ENCODE measurements at regions not wholly inside any gene's neighbourhood (a gene's known extent, or its start where the extent isn't known, plus 50 kb on each side); places are given as distances from the start of the nearest gene placed in this dataset.

GRCh38 chr12:41979574-41979973 lies 165.1 kb downstream of the GXYLT1 start:
- no peak for TF ChIP-seq CTCF (IDR thresholded peaks at IDR 0.05)
- POLR2A ChIA-PET, result no interaction called here

GRCh38 chr12:41972598-41972997 lies 172.1 kb downstream of the GXYLT1 start:
- POLR2A ChIA-PET, result no interaction called here
- Mint-ChIP-seq H3K27ac (no peak overlapping the region), H3K9me3 (no peaks in the 10 kb centered on the region), H3K27me3 (no peaks in the 10 kb centered on the region), H3K4me3 (no peak overlapping the region), H3K36me3 (ENCODE audit: low read depth) (no peaks in the 10 kb centered on the region), H3K4me1 (no peaks in the 10 kb centered on the region)
- no peak for TF ChIP-seq CTCF (IDR thresholded peaks at IDR 0.05)
- DNase-seq, result no peak
- no peak for ATAC-seq (ENCODE audit: low read depth)
- CTCF ChIA-PET, result no interaction called here
- intact Hi-C loops (cut with micrococcal nuclease), result no loop called here

More at GRCh38 chr12:41979574-41979973, 165.1 kb downstream of the GXYLT1 start:
- DNase-seq, result no peak
- no peak for ATAC-seq (ENCODE audit: low read depth)
- Mint-ChIP-seq H3K27me3 (peaks cover 21% of the 10 kb centered on the region), H3K9me3 (no peaks in the 10 kb centered on the region), H3K27ac (no peak overlapping the region), H3K4me3 (no peak overlapping the region), H3K36me3 (ENCODE audit: low read depth) (no peaks in the 10 kb centered on the region), H3K4me1 (no peaks in the 10 kb centered on the region)
- CTCF ChIA-PET, result no interaction called here
- intact Hi-C loops (cut with micrococcal nuclease), result no loop called here

GRCh38 chr12:41972196-41972595 lies 172.5 kb downstream of the GXYLT1 start:
- H3K27me3 Mint-ChIP-seq, result no peaks in the 10 kb centered on the region
- POLR2A ChIA-PET, result no interaction called here
- CTCF ChIA-PET, result no interaction called here

GRCh38 chr12:41970744-41971143 lies 173.9 kb downstream of the GXYLT1 start:
- no peak for TF ChIP-seq CTCF (IDR thresholded peaks at IDR 0.05)
- intact Hi-C loops (cut with micrococcal nuclease), result no loop called here
- H3K27me3 Mint-ChIP-seq, result no peaks in the 10 kb centered on the region
- ATAC-seq (ENCODE audit: low read depth), result no peak
- no peaks in the 10 kb centered on the region for H3K4me1 Mint-ChIP-seq
- ChIA-PET CTCF (no interaction called here), POLR2A (no interaction called here)
- H3K9me3 Mint-ChIP-seq, result no peaks in the 10 kb centered on the region
- no peaks in the 10 kb centered on the region for H3K36me3 Mint-ChIP-seq (ENCODE audit: low read depth)
- DNase-seq, result no peak
- H3K27ac Mint-ChIP-seq, result no peak overlapping the region
- no peak overlapping the region for H3K4me3 Mint-ChIP-seq

More at GRCh38 chr12:41972196-41972595, 172.5 kb downstream of the GXYLT1 start:
- Mint-ChIP-seq H3K4me3 (no peak overlapping the region), H3K36me3 (ENCODE audit: low read depth) (no peaks in the 10 kb centered on the region), H3K9me3 (no peaks in the 10 kb centered on the region), H3K27ac (no peak overlapping the region), H3K4me1 (no peaks in the 10 kb centered on the region)
- intact Hi-C loops (cut with micrococcal nuclease), result no loop called here
- no peak for TF ChIP-seq CTCF (IDR thresholded peaks at IDR 0.05)
- DNase-seq (no peak), ATAC-seq (ENCODE audit: low read depth) (no peak)

GRCh38 chr12:41968599-41968998 lies 176.1 kb downstream of the GXYLT1 start:
- Mint-ChIP-seq H3K4me1 (no peaks in the 10 kb centered on the region), H3K4me3 (no peak overlapping the region), H3K27ac (no peak overlapping the region), H3K36me3 (ENCODE audit: low read depth) (no peaks in the 10 kb centered on the region), H3K9me3 (no peaks in the 10 kb centered on the region), H3K27me3 (peaks cover 2% of the 10 kb centered on the region)
- no peak for TF ChIP-seq CTCF (IDR thresholded peaks at IDR 0.05)
- ATAC-seq (ENCODE audit: low read depth) (no peak), DNase-seq (no peak)
- POLR2A ChIA-PET, result no interaction called here
- CTCF ChIA-PET, result no interaction called here
- intact Hi-C loops (cut with micrococcal nuclease), result no loop called here

All from activated B cell treated with CpG ODN at 0.5 μM for 24 hours (primary cell).